ENCODE measurements at regions not wholly inside any gene's neighbourhood (a gene's known extent, or its start where the extent isn't known, plus 50 kb on each side); places are given as distances from the start of the nearest gene placed in this dataset.

DNA sequence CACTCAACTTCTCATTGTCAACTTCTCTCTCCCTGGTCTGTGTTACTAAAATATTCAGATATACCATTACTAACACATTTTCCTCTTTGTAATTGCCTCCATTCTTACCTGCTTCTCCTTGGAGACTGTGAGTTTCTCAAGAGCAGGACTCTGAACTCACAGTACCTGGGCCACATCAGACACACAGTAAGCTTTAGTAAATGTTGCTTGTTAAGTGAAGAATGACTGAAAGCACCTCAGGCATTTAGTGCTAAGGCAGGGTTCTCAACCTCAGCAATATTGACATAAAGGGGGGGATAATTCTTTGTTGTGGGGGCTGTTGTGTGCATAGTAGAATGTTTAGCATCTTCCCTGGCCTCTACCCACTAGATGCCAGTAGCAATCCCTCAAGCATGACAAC is 72.0 kb upstream of the RAB11FIP2 start:
- H3K9me1 ChIP-seq (ENCODE audit: control insufficient read depth, extremely low read depth, insufficient read depth, low read length), result no peaks in the 10 kb centered on the region
- H3K4me3 ChIP-seq (ENCODE audit: control insufficient read depth in 2 of 3, extremely low read depth in 1 of 3, insufficient read depth in 2 of 3, low read depth in 1 of 3, low read length in 3 of 3), result no peak overlapping the region
- H3K4me2 ChIP-seq (ENCODE audit: control insufficient read depth, extremely low read depth, insufficient read depth, low read depth, low read length), result no peak overlapping the region
- H3K27ac ChIP-seq (ENCODE audit: control insufficient read depth, insufficient read depth, low read length), result no peak overlapping the region
- no peaks in the 10 kb centered on the region for H3K4me1 ChIP-seq (ENCODE audit: control insufficient read depth, extremely low read depth, insufficient read depth, low read length)
- no peaks in the 10 kb centered on the region for H3K79me2 ChIP-seq (ENCODE audit: control insufficient read depth, insufficient read depth, low read length)
- dilution Hi-C loops (cut with MboI; ENCODE audit: extremely low pct_ligation_motif_present, low sequenced_read_pairs), result no loop called here
- H3K9ac ChIP-seq (ENCODE audit: control insufficient read depth, extremely low read depth, insufficient read depth, low read length), result no peak overlapping the region
- no peak for FAIRE-seq
- no peaks in the 10 kb centered on the region for H3K27me3 ChIP-seq (ENCODE audit: control insufficient read depth, extremely low read depth, insufficient read depth, low read length)
- TF ChIP-seq EZH2 (IDR thresholded peaks at IDR 0.05; ENCODE audit: low read length), result no peak
- TF ChIP-seq, protein P1, sequence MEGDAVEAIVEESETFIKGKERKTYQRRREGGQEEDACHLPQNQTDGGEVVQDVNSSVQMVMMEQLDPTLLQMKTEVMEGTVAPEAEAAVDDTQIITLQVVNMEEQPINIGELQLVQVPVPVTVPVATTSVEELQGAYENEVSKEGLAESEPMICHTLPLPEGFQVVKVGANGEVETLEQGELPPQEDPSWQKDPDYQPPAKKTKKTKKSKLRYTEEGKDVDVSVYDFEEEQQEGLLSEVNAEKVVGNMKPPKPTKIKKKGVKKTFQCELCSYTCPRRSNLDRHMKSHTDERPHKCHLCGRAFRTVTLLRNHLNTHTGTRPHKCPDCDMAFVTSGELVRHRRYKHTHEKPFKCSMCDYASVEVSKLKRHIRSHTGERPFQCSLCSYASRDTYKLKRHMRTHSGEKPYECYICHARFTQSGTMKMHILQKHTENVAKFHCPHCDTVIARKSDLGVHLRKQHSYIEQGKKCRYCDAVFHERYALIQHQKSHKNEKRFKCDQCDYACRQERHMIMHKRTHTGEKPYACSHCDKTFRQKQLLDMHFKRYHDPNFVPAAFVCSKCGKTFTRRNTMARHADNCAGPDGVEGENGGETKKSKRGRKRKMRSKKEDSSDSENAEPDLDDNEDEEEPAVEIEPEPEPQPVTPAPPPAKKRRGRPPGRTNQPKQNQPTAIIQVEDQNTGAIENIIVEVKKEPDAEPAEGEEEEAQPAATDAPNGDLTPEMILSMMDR (optimal IDR thresholded peaks at IDR 0.05 in 1 of 3, IDR thresholded peaks at IDR 0.05 in 1 of 3, conservative IDR thresholded peaks at IDR 0.05 in 1 of 3; ENCODE audit: extremely low read depth in 1 of 3, insufficient read depth in 2 of 3, low read length in 3 of 3), result no peak
- no peaks in the 10 kb centered on the region for H4K20me1 ChIP-seq (ENCODE audit: control insufficient read depth, extremely low read depth, insufficient read depth, low read length)
- no peak for DNase-seq (ENCODE audit: low read depth, low spot score)
- no peaks in the 10 kb centered on the region for H3K36me3 ChIP-seq (ENCODE audit: control insufficient read depth in 2 of 2, extremely low read depth in 1 of 2, insufficient read depth in 2 of 2, low read length in 2 of 2)
- H2AFZ ChIP-seq (ENCODE audit: control insufficient read depth, low read length), result no peak overlapping the region
- H3K9me3 ChIP-seq (ENCODE audit: control insufficient read depth, low read depth, low read length), result no peaks in the 10 kb centered on the region

DNA sequence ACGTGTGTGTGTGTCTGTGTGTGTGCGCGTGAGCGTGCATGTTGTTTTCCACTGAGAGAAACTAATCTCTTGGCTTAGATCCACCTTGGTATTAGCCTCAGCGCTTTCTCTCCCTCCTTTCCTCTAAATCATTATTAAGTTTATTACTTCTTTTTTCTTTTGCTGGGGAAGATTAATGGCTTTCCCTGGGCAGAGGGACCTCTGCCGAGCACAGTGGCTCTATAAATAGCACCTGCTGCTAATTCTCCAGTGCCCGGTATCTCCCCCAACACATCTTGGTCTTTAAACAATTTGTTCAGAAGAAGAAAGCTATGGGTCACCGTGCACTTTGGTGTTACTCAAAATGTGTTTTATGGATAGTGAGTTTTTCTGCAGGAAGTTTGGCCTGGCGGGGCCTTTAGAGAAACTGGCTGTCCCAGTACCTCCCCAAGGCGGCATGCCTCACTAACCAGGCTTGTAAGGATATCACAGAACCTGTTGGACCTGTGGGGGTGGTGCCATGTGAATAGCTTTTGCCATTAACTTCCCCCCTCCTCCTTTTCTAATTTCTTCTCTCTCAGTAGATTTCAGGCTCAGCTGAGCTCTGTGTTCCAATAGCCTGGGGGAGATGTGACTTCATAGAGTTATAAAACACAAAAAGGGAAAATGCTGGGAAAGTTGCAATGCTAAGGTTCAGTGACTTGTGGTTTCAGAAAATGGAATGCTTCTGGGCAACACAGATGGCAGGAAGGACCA is 70.1 kb upstream of the RAB11FIP2 start:
- DNase-seq (ENCODE audit: low read depth, low spot score) (no peak), FAIRE-seq (no peak)
- Histone ChIP-seq H3K4me2 (ENCODE audit: control insufficient read depth, extremely low read depth, insufficient read depth, low read depth, low read length) (no peak overlapping the region), H3K27me3 (ENCODE audit: control insufficient read depth, extremely low read depth, insufficient read depth, low read length) (no peaks in the 10 kb centered on the region), H4K20me1 (ENCODE audit: control insufficient read depth, extremely low read depth, insufficient read depth, low read length) (no peaks in the 10 kb centered on the region), H3K9me1 (ENCODE audit: control insufficient read depth, extremely low read depth, insufficient read depth, low read length) (no peaks in the 10 kb centered on the region), H3K4me3 (ENCODE audit: control insufficient read depth in 2 of 3, extremely low read depth in 1 of 3, insufficient read depth in 2 of 3, low read depth in 1 of 3, low read length in 3 of 3) (no peak overlapping the region), H3K27ac (ENCODE audit: control insufficient read depth, insufficient read depth, low read length) (no peak overlapping the region), H3K9me3 (ENCODE audit: control insufficient read depth, low read depth, low read length) (no peaks in the 10 kb centered on the region), H3K9ac (ENCODE audit: control insufficient read depth, extremely low read depth, insufficient read depth, low read length) (no peak overlapping the region), H3K36me3 (ENCODE audit: control insufficient read depth in 2 of 2, extremely low read depth in 1 of 2, insufficient read depth in 2 of 2, low read length in 2 of 2) (no peaks in the 10 kb centered on the region), H2AFZ (ENCODE audit: control insufficient read depth, low read length) (no peak overlapping the region), H3K4me1 (ENCODE audit: control insufficient read depth, extremely low read depth, insufficient read depth, low read length) (peaks cover 9% of the 10 kb centered on the region), H3K79me2 (ENCODE audit: control insufficient read depth, insufficient read depth, low read length) (no peaks in the 10 kb centered on the region)
- dilution Hi-C loops (cut with MboI; ENCODE audit: extremely low pct_ligation_motif_present, low sequenced_read_pairs), result no loop called here
- no peak for TF ChIP-seq EZH2 (IDR thresholded peaks at IDR 0.05; ENCODE audit: low read length)
- TF ChIP-seq, protein P1 (optimal IDR thresholded peaks at IDR 0.05 in 1 of 3, IDR thresholded peaks at IDR 0.05 in 1 of 3, conservative IDR thresholded peaks at IDR 0.05 in 1 of 3; ENCODE audit: extremely low read depth in 1 of 3, insufficient read depth in 2 of 3, low read length in 3 of 3), result no peak

Data from keratinocyte (primary cell).